ENCODE measurements at regions not wholly inside any gene's neighbourhood (a gene's known extent, or its start where the extent isn't known, plus 50 kb on each side); places are given as distances from the start of the nearest gene placed in this dataset.

GRCh38 chr22:27212102-27212501 is 554.7 kb downstream of the MIAT start:
- DNase-seq (ENCODE audit: extremely low read depth, low read depth, low spot score) = peak; percentile 22

DNA sequence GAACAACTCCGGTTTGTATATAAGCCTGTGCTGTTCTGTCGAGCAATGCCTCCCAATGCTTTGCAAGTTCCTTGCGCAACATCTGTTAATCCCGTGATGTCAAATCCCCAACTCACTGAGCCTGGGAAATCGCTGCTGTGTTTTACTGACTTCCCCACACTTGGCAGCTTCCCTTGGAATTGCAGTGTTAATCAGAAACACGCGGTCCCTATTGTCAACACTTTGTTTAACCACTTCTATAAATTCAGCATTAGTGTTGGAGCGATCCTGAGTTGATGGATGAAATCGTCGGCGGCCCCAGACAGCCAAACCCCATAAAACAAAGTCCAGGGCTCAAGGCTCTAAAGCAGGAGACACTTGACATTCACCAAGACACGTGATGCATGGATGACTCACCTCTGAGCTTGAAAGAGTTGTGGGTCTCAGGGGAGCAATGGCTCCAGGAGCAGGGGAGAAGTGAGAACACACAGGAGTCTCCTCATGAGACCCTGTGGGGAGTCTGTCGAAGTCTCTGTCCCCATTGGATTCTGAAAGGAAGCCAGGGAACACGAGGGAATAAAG is 555.3 kb downstream of the MIAT start:
- DNase-seq (ENCODE audit: extremely low read depth, low read depth, low spot score) = peak; percentile 85

- DNase-seq (ENCODE audit: extremely low read depth, low read depth, low spot score) = no peak
These were observed 555.9 kb downstream of the MIAT start for GRCh38 chr22:27213294-27213693.

- no peak for DNase-seq (ENCODE audit: extremely low read depth, low read depth, low spot score)
These were observed 556.6 kb downstream of the MIAT start for GRCh38 chr22:27213766-27214581.

DNA sequence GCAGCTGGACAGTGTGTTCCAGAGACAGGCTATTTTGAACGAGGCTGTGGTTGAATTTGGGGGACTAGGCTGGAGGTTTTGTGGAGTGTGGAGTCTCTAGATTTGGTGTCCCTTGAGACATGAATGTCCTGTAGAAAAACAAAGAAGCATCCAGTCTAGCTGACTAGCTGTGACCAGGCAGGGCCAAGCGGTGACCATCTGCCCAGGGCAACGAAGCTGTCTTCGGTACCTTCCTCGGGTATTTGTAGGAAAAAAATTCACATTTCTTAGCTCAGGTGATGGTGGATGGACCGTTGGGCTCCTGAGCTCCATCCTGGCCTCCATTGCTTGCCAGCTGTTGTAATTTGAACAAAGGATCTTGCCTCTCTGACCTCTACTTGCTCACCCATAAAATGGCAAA is 557.3 kb downstream of the MIAT start:
- DNase-seq (ENCODE audit: extremely low read depth, low read depth, low spot score) = no peak

GRCh38 chr22:27215871-27216270 is 558.5 kb downstream of the MIAT start:
- no peak for DNase-seq (ENCODE audit: extremely low read depth, low read depth, low spot score)

GRCh38 chr22:27216444-27216843 is 559.1 kb downstream of the MIAT start:
- DNase-seq (ENCODE audit: extremely low read depth, low read depth, low spot score) = no peak

DNA sequence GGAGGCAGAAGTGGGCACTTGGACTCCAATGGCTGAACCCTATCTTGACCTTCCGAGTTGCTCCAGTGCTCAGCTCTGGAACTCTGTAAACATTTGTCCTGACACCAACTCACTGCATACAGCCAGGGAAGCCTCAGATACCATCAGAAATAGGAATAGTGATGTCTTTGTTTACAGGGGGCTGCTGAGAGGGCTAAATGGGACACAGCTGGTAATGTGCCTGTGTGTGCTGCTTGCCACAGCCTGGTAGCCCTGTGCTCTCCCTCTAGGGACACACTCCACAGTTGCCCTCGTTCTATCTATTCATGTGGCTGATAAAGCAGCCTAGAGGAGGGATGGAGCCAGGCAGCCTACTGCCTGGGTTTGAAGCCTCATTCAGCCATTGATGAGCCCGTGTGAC is 559.8 kb downstream of the MIAT start:
- DNase-seq (ENCODE audit: extremely low read depth, low read depth, low spot score) = no peak

GRCh38 chr22:27218012-27218920 is 560.9 kb downstream of the MIAT start:
- DNase-seq (ENCODE audit: extremely low read depth, low read depth, low spot score) = no peak

- no peak for DNase-seq (ENCODE audit: extremely low read depth, low read depth, low spot score)
These were observed 561.6 kb downstream of the MIAT start for GRCh38 chr22:27219036-27219435.

DNA sequence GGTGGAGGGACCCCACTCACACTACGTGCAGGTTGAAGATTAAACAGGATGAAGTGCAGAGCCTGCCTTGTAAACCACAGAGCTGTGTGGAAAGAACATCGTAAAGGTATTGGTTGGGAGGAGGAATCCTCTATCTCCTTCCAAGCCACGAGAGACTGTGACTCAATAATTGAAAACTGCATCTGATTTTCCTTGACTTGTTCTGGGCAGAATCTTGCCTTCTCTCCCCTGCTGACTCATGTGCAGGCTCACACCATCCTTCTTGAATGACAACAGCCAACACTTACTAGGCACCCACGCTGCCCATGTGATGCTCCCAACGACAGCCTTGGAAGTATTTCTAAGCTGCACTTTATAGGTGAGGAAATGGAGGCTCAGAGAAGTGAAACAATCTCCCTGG is 563.0 kb downstream of the MIAT start:
- DNase-seq (ENCODE audit: extremely low read depth, low read depth, low spot score) = no peak

- DNase-seq (ENCODE audit: extremely low read depth, low read depth, low spot score) = no peak
These were observed 564.8 kb downstream of the MIAT start for GRCh38 chr22:27222178-27222577.

DNA sequence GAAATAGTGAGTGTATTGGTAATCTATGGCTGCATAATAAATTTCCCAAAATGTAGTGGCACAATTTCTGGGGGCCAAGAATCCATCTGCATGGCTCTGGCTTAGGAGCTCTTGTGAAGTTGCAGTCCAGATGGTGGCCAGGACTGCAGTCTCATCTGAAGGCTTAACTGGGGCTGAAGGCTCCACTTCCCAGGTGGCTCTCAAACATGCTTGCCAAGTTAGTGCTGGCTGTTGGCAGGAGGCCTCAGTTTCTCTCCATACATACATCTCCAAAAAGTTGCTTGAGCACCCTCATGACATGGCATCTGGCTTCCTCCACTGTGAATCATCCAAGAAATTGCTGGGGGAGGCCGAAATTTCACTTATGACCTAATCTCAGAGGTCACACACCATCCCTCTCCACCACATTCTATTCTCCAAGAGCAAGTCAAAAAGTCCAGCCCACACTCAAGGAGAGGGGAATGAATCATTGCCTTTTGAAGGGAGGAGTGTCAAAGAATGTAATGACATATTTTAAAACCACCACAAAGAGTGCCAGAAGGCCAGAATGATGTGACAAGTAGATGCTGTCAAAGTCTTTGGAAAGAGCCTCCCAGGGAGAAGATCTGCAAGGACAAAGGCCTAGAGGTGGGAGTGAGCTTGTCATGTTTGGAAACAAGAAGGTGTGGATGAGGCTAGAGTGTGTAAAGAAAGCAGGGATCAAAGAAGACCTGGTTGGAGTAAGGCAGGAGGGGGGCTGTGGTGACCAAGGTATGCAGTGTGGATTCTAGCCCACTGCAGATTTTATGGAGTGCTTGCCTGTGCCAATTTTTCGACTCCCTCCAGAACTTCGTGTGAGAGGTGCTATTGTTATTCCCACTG is 566.2 kb downstream of the MIAT start:
- DNase-seq (ENCODE audit: extremely low read depth, low read depth, low spot score) = no peak

GRCh38 chr22:27224485-27225374 is 567.3 kb downstream of the MIAT start:
- no peak for DNase-seq (ENCODE audit: extremely low read depth, low read depth, low spot score)

- DNase-seq (ENCODE audit: extremely low read depth, low read depth, low spot score) = no peak
These were observed 569.3 kb downstream of the MIAT start for GRCh38 chr22:27226666-27227065.

- DNase-seq (ENCODE audit: extremely low read depth, low read depth, low spot score) = no peak
These were observed 571.4 kb downstream of the MIAT start for GRCh38 chr22:27228771-27229170.

GRCh38 chr22:27230189-27230588 is 571.4 kb downstream of the MN1 start:
- no peak for DNase-seq (ENCODE audit: extremely low read depth, low read depth, low spot score)

DNA sequence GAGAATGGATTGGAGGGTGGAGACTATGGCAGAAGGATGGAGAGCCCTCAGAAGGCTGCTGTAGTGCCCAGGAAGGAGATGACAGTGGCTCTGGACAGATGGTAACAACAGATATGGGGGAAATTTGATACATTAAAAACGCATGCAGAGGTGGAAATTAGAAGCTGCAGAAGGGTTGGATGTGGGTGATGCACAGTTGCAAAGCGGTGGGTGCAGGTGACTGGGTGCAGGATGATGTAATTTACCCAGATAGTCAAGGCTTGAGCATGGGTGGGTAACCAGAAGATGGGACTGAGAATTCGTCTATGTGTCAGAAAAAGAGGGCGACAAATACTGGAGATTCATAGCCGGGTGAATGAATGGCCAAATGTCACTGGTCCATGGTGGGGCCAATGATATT is 570.3 kb downstream of the MN1 start:
- DNase-seq (ENCODE audit: extremely low read depth, low read depth, low spot score) = no peak

DNA sequence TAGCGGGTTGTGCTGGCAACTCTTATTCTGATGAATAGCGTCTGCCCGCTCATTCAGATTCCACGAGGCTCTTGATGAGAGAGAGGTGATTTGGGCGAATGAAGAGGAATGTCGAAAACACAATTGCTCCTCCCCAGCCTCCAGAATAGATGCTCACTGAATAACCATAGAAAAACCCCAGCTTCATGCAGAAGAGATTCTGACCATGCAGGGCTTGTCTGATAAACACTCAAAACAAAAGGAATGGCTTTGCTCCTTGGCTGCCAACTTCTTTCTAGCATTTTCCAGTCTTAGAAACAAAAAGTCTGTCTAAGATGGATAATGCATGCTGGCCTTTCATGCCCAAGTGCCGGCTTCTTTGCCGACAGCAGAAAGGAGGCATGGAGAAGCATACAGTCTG is 569.5 kb downstream of the MN1 start:
- DNase-seq (ENCODE audit: extremely low read depth, low read depth, low spot score) = no peak

All from glomerular endothelial cell (primary cell).